B cell (primary cell): ENCODE measurements at regions not wholly inside any gene's neighbourhood (a gene's known extent, or its start where the extent isn't known, plus 50 kb on each side); places are given as distances from the start of the nearest gene placed in this dataset.

Experiments
- ATAC-seq: fragments of 200-7000 bp; cut with Tn5 transposase; one replicate; pipeline ENCODE4 v1.10.0; 2021; ENCODE audit warnings: low read depth, mild to moderate bottlenecking, moderate number of reproducible peaks, moderate library complexity
- CTCF ChIA-PET: fragments of 350-600 bp; sonication (Branson Sonifier 250); formaldehyde crosslinking; loops from one replicate; lab custom pipeline; 2021; ENCODE audit warnings: antibody characterized with exemption, inconsistent platforms; lab: Charles Lee
- POLR2A ChIA-PET: fragments of 350-600 bp; sonication (Branson Sonifier 250); formaldehyde crosslinking; loops from one replicate; lab custom pipeline; 2021; ENCODE audit warnings: antibody characterized with exemption; lab: Charles Lee
- DNase-seq: peaks from one replicate; pipeline ENCODE4 v3.0.0; 2013
- H2AFZ ChIP-seq: 2 replicates; pipeline ENCODE4 v1.6.1; 2012; ENCODE audit warnings: mild to moderate bottlenecking, low read depth, low read length; ENCODE audit not compliant: insufficient read depth, poor library complexity, severe bottlenecking
- H3K27ac ChIP-seq, 2 donors: 1 replicate in 1 of 2; 2 replicates in 1 of 2; pipeline ENCODE4 v1.5.1; 2012 to 2013; ENCODE audit warnings: low read length in 2 of 2, mild to moderate bottlenecking in 2 of 2, moderate library complexity in 1 of 2
- H3K27me3 ChIP-seq, 4 experiments: fragments of 200-600 bp in 1 of 4; sonication (generic) in 1 of 4; replicated peaks in 1 of 4; 1 replicate in 2 of 4; 2 replicates in 2 of 4; pipeline versions ENCODE4 v1.6.1 to v1.7.0; 2013 to 2016; ENCODE audit warnings: low read length in 3 of 4, mild to moderate bottlenecking in 2 of 4, mixed read lengths in 1 of 4, moderate library complexity in 1 of 4; ENCODE audit not compliant: insufficient read depth in 4 of 4, control insufficient read depth in 3 of 4; ENCODE audit errors: control extremely low read depth in 1 of 4
- H3K36me3 ChIP-seq, 2 experiments: replicated peaks in 1 of 2; 1 replicate in 1 of 2; 2 replicates in 1 of 2; pipeline versions ENCODE4 v1.6.1 to v1.7.1; 2013; ENCODE audit warnings: low read length in 1 of 2; ENCODE audit not compliant: insufficient read depth in 2 of 2, control insufficient read depth in 1 of 2; ENCODE audit errors: control extremely low read depth in 1 of 2, extremely low read depth in 1 of 2
- H3K4me1 ChIP-seq, 2 donors: fragments of 200-600 bp in 1 of 2; sonication (generic) in 1 of 2; 1 replicate in 1 of 2; 2 replicates in 1 of 2; pipeline versions ENCODE4 v1.5.1 to v1.6.1; 2013 to 2017; ENCODE audit warnings: low read length in 2 of 2; ENCODE audit not compliant: control insufficient read depth in 2 of 2, insufficient read depth in 2 of 2
- H3K4me2 ChIP-seq: replicated peaks from 2 replicates; pipeline ENCODE3; 2012; ENCODE audit warnings: mild to moderate bottlenecking, low read depth, low read length; ENCODE audit not compliant: poor library complexity, severe bottlenecking
- H3K4me3 ChIP-seq, 5 experiments: fragments of 200-600 bp in 1 of 5; sonication (generic) in 1 of 5; 1 replicate in 3 of 5; 2 replicates in 2 of 5; pipeline versions ENCODE4 v1.5.1 to v1.7.0; 2011 to 2016; ENCODE audit warnings: low read length in 4 of 5, mild to moderate bottlenecking in 4 of 5, low read depth in 2 of 5, control low read depth in 1 of 5, moderate library complexity in 1 of 5; ENCODE audit not compliant: insufficient read depth in 1 of 5; ENCODE audit errors: control extremely low read depth in 1 of 5, extremely low read depth in 1 of 5
- H3K79me2 ChIP-seq: fragments of 200-600 bp; sonication (generic); one replicate; pipeline ENCODE4 v1.6.0; 2016; ENCODE audit warnings: low read length; ENCODE audit not compliant: control insufficient read depth, insufficient read depth
- H3K9ac ChIP-seq: fragments of 200-600 bp; sonication (generic); 2 replicates; pipeline ENCODE4 v1.6.1; 2017; ENCODE audit warnings: mild to moderate bottlenecking, low read length, moderate library complexity
- H3K9me3 ChIP-seq, 3 donors: one replicate each; pipeline versions ENCODE4 v1.6.1 to v1.7.1; 2013; ENCODE audit warnings: low read length in 2 of 3; ENCODE audit not compliant: control insufficient read depth in 2 of 3, insufficient read depth in 1 of 3; ENCODE audit errors: control extremely low read depth in 1 of 3
- H4K20me1 ChIP-seq: 2 replicates; pipeline ENCODE4 v1.6.0; 2012; ENCODE audit warnings: mild to moderate bottlenecking, low read length; ENCODE audit not compliant: insufficient read depth, control insufficient read depth, poor library complexity, severe bottlenecking
- H3K27ac Mint-ChIP-seq: one replicate; pipeline ENCODE4 v1.8.0; 2021; ENCODE audit warnings: mixed read lengths
- H3K27me3 Mint-ChIP-seq: one replicate; pipeline ENCODE4 v1.8.0; 2021; ENCODE audit warnings: mixed read lengths
- H3K4me1 Mint-ChIP-seq: one replicate; pipeline ENCODE4 v1.8.0; 2021; ENCODE audit warnings: mixed read lengths
- H3K4me3 Mint-ChIP-seq: one replicate; pipeline ENCODE4 v1.8.0; 2021; ENCODE audit warnings: mixed read lengths
- H3K9me3 Mint-ChIP-seq: one replicate; pipeline ENCODE4 v1.8.0; 2022; ENCODE audit warnings: mixed read lengths; ENCODE audit not compliant: insufficient read depth
- CTCF ChIP-seq: fragments of 200-600 bp; IDR thresholded peaks from one replicate; pipeline ENCODE4 v1.8.0; 2022; ENCODE audit warnings: antibody characterized with exemption, mild to moderate bottlenecking
- EZH2 ChIP-seq: IDR thresholded peaks from 2 replicates; pipeline ENCODE4 v1.6.1; 2012; ENCODE audit warnings: borderline replicate concordance, low read depth, mild to moderate bottlenecking, moderate library complexity, low read length; ENCODE audit not compliant: insufficient read depth, poor library complexity, severe bottlenecking
- WGBS: methylation state at CpG from one replicate; pipeline ENCODE4 v1.1.5; 2013; ENCODE audit warnings: missing lambda C conversion rate; ENCODE audit not compliant: insufficient coverage; 5-methylcytosine and 5-hydroxymethylcytosine counted together
- intact Hi-C: fragments of 100-400 bp; cut with micrococcal nuclease; formaldehyde crosslinking; loops from one replicate; pipeline ENCODE4 v1.10.0; 2022

DNA sequence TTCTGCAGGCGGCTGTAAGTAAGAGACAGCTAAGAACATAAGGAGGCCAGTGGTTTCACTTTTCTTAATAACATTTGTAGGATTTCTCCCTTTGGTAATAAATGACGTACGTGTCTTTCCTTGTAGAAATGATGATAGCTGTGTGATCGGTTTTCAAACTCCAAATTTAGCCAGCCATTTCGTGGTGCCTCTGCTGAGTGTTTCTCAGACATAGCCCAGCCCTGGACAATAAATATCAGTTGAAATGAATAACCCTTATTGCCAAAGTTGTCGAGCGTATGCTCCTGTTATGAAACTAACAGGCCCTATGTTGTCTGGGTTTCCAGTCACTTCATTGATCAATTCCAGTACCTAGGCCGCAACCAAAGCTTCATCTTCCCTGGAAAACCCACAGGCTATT, 75.0 kb upstream of the MSX2 start:
- 98% methylated on average over 6 of the region's 8 CpGs for WGBS
- H3K4me1 Mint-ChIP-seq, result no peaks in the 10 kb centered on the region
- Histone ChIP-seq H3K27ac (no peak overlapping the region), H3K79me2 (no peaks in the 10 kb centered on the region), H3K4me3 (no peak overlapping the region), H3K4me1 (no peaks in the 10 kb centered on the region), H4K20me1 (no peaks in the 10 kb centered on the region), H3K36me3 (no peaks in the 10 kb centered on the region), H3K9me3 (peaks cover 0 to 18% (median 0%) of the 10 kb centered on the region in 3 donors), H3K4me2 (no peak overlapping the region), H3K9ac (no peak overlapping the region), H3K27me3 (no peaks in the 10 kb centered on the region), H2AFZ (no peak overlapping the region)
- no peak for ATAC-seq
- H3K4me3 Mint-ChIP-seq, result no peak overlapping the region
- no peak for DNase-seq
- ChIA-PET CTCF (no interaction called here), POLR2A (no interaction called here)
- H3K27me3 Mint-ChIP-seq, result peaks cover 3% of the 10 kb centered on the region
- peaks cover 8% of the 10 kb centered on the region for H3K9me3 Mint-ChIP-seq
- intact Hi-C loops, result no loop called here
- TF ChIP-seq EZH2, result no peak
- TF ChIP-seq CTCF, result no peak
- H3K27ac Mint-ChIP-seq, result no peak overlapping the region

DNA sequence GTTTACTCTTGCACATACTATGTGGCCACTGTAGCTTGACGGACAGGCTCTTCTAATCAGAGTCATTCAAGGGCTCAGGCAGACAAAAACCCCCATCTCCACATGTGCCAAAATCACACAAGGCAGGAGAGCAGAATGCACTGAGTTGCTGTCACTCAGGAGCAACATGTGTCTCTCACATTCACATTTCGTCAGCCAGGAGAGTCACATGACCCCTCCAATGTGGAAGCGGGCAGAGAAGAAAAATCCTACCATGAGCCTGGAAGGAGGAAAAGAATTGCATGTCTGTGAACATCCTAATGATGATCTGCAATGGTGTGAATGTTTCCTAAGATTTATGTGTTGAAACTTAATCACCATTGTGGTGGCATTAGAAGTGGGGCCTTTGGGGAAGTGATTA, 69.9 kb upstream of the MSX2 start:
- Histone ChIP-seq H3K27ac (no peak overlapping the region), H4K20me1 (no peaks in the 10 kb centered on the region), H2AFZ (no peak overlapping the region), H3K36me3 (no peaks in the 10 kb centered on the region), H3K9me3 (no peaks in the 10 kb centered on the region), H3K4me1 (no peaks in the 10 kb centered on the region), H3K4me3 (no peak overlapping the region), H3K4me2 (no peak overlapping the region), H3K79me2 (no peaks in the 10 kb centered on the region), H3K27me3 (no peaks in the 10 kb centered on the region), H3K9ac (no peak overlapping the region)
- Mint-ChIP-seq H3K9me3 (no peaks in the 10 kb centered on the region), H3K27me3 (peaks cover 3% of the 10 kb centered on the region), H3K4me3 (no peak overlapping the region), H3K4me1 (no peaks in the 10 kb centered on the region), H3K27ac (no peak overlapping the region)
- intact Hi-C loops, result no loop called here
- TF ChIP-seq EZH2 (no peak), CTCF (no peak)
- no peak for ATAC-seq
- ChIA-PET POLR2A (no interaction called here), CTCF (no interaction called here)
- DNase-seq, result no peak
- 100% methylated on average over 1 of the region's 3 CpGs for WGBS
